Fibroblast of upper back skin (primary cell): ENCODE measurements at regions not wholly inside any gene's neighbourhood (a gene's known extent, or its start where the extent isn't known, plus 50 kb on each side); places are given as distances from the start of the nearest gene placed in this dataset.

Experiments used
- DNase-seq: peaks from one replicate; pipeline ENCODE4 v3.0.0-alpha.2; 2013

- no peak for DNase-seq
Measured at GRCh38 chr17:79164913-79165695, 90.5 kb downstream of the ENGASE start.

- DNase-seq: no peak
Measured at GRCh38 chr17:79164408-79164807, 89.8 kb downstream of the ENGASE start.

DNA sequence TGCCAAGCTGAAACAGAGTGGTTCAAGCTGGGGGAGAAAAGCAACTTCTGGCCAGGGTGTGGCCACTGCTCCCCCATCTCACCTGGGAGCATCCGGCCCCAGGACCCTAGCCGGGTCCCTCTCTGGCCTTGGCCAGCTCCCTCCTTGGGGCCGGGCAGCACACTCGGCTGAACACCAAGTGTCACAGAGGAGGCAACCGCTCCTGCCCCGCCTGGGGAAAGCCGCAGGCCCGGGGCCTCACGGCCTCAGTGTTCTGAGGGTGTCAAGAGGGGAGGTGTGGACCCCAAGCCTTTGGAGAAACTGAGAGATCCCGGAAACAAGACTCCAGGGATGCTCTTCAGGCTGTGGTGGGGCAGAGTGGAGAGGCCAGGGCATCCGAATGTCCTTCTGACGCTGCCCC lies 88.4 kb downstream of the ENGASE start:
- no peak for DNase-seq

GRCh38 chr17:79162012-79162963 lies 87.7 kb downstream of the ENGASE start:
- DNase-seq: no peak

DNA sequence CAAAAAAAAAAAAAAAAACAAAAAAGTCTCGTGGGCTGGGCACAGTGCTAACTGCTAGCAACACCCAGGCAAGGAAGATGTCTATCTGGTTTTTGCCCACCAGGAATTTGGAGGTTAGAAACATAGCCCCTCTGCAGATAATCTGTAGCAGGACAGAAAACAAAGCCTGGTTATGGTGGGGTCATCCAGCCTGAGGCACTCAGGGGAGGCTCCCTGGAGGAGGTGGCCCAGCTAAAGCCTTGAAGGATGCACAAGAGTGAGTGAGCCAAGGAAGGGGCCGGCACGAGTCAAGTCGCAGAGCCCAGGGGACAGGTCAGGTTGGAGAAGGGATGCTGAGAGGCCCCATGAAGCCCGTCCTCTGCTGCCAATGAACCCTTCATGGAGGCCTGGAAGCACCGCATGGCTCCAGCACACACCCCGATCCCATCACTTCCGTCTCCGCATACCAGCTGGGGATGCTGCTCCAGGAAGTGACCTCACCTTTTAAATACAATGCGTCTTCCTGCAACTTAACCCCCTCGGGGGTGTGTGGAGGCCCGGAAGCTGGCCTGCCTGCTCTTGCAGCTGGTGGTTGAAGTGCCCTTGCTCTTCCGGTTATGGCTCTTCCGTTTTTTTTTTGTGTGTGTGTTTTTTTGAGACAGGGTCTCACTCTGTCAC lies 86.5 kb downstream of the ENGASE start:
- DNase-seq: peak; percentile 3

DNA sequence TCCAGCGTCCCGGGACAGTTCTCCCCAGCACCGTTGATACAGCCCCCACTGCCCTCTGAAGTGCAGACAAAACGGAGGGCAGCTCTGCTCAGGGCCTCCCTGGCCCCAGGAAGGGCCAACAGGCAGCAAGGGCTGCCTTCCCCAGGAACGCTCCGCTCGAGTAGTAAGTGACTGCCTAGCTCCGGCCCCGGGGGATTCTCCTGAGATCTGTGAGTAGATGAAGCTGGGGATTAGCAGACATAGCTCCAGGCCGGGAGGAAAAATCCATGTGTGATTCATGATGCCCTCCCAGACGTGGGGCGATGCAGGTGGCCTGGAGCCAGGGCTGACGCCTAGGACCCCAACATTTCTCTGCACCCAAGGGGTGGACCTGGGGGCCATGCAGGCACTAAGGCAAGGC lies 85.3 kb downstream of the ENGASE start:
- DNase-seq: no peak

DNA sequence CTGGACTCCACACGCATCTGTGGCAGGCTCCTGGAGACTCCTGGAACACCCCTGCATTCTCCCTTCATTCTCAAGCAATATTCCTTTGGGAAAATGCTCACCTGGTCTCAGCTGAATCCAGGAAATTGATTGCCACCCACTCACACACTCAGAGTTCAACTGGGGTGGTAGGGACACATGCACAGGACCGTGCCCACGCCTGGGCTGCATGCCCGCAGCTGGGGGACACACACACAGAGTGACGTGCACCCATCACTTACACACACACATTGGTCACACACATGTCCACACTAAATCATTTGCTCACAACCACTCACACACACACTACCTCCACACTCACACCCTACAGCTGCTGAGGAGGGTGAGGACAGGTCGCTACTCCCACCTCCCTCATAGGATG lies 84.8 kb downstream of the ENGASE start:
- DNase-seq: no peak

- DNase-seq: no peak
Measured at GRCh38 chr17:79156463-79157095, 82.0 kb downstream of the ENGASE start.

GRCh38 chr17:79155701-79156100 lies 81.1 kb downstream of the ENGASE start:
- no peak for DNase-seq

DNA sequence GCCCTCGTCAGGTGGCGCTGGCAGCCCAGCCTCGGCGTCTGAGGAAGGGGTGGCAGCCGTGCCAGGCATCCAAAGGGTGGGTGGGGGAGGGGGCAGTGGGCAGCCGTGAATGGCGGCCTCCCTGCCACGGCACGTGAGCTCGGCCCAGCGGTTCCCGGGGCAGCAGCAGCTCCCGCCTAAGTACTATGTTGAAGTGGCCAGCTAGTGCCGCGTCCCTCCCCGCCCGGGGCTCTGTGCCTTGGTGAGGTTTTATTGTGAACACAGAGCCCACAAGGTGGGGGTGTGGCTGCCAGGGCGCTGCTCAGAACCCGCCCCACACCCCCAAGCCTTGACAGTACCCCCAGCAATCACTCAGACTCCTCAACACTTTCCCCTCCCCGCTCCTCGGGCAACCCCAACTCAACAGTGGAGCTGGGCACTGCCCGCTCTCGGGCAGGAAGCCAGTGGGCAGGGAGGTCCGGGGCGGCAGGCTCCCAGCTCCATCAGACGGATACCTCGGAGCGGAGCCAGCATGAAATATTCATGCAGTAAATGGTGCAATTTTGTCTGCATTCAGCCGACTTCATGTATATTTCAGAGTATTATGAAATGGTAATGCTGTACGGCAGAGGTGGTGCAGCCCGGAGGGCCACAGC lies 80.4 kb downstream of the ENGASE start:
- DNase-seq: no peak

DNA sequence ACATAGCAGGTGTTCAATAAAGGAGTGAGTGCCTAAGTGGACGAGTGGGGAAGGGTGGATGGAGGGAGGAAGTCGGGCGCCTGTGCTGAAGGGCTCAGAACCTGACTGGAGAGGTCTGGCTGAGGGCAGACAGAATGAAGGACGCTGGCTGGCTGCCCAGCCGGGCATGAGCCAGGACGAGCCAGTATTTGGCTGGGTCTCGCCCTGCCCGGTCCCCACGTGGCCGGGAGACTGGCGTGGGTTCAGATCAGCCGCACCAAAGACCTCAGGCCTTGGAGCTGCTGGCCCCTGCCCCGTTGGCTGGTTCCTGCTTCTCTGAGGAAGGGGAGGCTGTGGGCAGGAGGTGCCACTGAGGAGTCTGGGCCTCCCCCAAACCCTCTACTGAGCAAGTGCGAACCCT lies 79.8 kb downstream of the ENGASE start:
- no peak for DNase-seq

GRCh38 chr17:79153367-79154130 lies 78.9 kb downstream of the ENGASE start:
- DNase-seq: no peak

DNA sequence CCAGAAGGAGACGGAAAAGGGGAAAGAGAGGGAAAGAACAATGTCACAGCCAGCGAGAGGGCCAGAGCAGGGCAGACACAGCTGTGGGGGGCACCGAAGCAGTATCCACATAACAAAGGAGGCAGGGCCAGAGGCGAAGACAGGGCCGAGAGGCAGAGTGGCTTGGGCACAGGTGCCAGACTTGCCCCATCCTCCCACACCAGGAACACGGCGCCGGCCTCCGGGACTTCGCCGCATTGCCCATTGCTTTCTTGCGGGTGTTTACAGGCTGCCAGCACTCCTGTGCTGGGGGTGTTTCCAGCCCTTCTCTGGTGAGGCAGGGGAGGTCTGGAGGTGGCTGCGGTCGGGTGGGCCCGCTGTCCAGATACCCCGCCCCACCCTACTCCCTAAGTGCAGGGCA lies 78.0 kb downstream of the ENGASE start:
- no peak for DNase-seq

GRCh38 chr17:79152110-79152509 lies 77.5 kb downstream of the ENGASE start:
- DNase-seq: no peak

- DNase-seq: no peak
Measured at GRCh38 chr17:79150799-79151198, 76.2 kb downstream of the ENGASE start.

DNA sequence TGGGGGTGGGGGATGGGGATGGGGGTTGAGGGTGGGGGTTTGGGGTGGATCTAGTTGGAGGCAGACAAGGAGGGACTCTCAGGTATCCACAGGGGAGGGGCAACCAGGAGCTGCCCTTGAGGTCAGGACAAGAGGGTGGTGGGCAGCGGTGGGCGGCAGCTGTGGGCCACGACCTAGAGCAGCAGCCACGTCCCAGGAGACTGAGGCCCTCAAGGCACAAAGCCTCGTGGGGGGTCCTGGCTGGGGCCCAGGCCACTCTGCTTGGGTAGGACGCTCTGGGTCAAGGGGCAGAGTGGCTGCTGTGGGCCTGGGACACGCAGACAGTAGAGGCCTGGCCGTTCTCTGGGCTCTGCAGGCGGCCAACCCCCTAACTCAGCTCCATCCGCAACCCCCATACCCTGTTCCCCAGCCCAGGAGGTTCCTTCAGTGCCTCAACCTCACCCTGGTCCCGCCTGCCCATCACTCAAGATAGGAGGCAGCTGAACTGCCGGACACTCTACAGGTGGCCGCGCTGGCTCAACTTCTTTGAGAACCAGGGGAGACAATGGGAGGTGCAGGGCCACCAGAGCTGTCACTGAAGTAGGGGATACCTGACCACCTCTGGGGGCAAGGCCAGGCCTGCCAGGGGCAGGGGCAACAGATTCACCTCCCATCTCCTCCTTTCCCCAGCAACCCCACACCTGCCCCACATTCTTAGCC lies 75.6 kb downstream of the ENGASE start:
- no peak for DNase-seq

GRCh38 chr17:79148584-79148983 lies 74.0 kb downstream of the ENGASE start:
- no peak for DNase-seq

DNA sequence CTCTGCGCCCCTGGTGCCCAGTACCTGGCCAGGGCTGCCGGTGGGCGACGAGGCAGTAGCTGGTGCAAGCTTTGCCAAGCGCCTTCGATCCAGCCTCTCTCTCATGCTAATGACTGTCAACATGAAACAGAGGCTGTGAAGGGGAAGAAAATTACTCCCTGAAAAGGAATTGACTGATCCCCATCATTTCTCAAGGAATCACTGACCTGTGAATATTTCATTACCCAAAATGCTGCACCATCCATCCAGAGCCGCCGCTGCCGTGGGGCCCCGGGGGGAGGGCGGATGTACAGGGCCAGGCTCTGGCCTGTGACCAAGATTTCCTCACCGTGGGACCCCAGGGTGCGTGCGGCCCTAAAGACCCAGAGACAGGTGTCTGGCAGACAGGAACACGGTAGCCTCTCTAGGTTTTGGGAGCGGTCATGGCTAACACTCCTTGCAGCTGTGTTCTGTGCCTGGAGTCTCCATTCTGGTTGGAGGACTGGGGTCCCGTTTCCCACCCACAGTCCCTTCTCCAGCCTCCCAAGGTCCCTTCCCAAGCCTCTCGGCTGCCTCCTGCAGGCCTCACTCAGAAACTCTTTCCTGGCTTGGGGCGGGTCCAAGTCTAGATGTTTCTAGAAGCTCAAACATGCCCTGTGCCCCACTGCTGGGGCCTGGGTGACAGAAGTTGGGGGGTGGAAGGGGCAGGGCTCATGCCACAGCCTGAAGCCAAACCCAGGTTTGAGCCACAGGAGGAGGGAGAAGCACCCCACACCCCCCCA lies 73.3 kb downstream of the ENGASE start:
- no peak for DNase-seq

DNA sequence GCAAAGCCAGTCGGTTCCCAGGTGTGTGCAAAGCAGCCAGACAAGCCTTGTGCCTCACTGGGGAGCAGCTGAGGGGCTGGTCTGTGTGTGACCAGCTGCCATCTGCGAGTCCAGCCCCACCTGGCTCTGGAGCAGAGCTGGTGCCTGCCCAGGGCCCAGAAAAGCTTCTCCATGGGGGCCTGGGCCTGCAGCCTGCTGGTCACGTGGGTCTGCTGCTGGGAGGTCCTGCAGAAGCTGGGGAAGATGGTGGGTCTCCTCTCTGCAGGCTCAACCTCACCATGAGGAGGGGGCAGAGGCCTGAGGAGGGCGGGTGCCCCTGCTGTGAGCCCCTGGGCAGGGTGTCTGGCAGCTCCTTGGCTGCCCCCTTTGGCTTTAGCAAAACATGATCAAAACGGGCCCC lies 71.9 kb downstream of the ENGASE start:
- no peak for DNase-seq

DNA sequence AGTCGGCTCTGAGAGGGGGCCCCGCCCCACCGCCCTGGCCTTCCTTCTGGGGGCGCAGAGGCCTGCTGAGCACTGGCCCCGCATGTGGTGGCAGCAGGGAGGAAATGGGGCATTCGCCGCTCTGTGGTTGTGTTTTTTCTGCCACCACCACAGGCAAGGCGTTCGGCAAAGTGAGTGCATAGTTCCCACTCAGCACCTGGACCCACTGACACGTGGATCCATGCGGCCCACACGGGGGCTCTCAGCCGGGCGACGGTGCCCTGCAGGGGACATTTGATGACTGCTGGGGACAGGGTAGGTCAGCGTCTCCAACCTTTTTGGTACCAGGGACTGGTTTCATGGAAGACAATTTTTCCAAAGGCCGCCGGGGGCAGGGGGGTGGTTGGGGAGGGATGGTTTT lies 70.9 kb downstream of the ENGASE start:
- no peak for DNase-seq
